WTC11 (cell line): ENCODE measurements at regions not wholly inside any gene's neighbourhood (a gene's known extent, or its start where the extent isn't known, plus 50 kb on each side); places are given as distances from the start of the nearest gene placed in this dataset.

ENCODE experiments used
- ATAC-seq: fragments of 200-7000 bp; cut with Tn5 transposase; 2 replicates; pipeline ENCODE4 v1.10.0; 2021; ENCODE audit warnings: mild to moderate bottlenecking, moderate library complexity
- CTCF ChIA-PET: fragments of 300-600 bp; sonication (Branson Sonifier 250); formaldehyde crosslinking; loops from one replicate; lab custom pipeline; 2021; ENCODE audit warnings: antibody characterized with exemption; lab: Charles Lee
- POLR2A ChIA-PET: fragments of 350-600 bp; sonication (Branson Sonifier 250); formaldehyde crosslinking; loops from one replicate; lab custom pipeline; 2021; ENCODE audit warnings: antibody characterized with exemption; lab: Charles Lee
- DNase-seq: peaks from one replicate; pipeline ENCODE4 v3.0.0; 2021; ENCODE audit warnings: low spot score
- H3K27ac Mint-ChIP-seq: 2 replicates; pipeline ENCODE4 v1.8.0; 2021; ENCODE audit warnings: mixed read lengths
- H3K27me3 Mint-ChIP-seq: 2 replicates; pipeline ENCODE4 v1.8.0; 2021; ENCODE audit warnings: low read depth, mild to moderate bottlenecking, moderate library complexity, mixed read lengths
- H3K36me3 Mint-ChIP-seq: 2 replicates; pipeline ENCODE4 v1.8.0; 2021; ENCODE audit warnings: mixed read lengths
- H3K4me1 Mint-ChIP-seq: 2 replicates; pipeline ENCODE4 v1.8.0; 2022; ENCODE audit warnings: mixed read lengths
- H3K4me3 Mint-ChIP-seq: 2 replicates; pipeline ENCODE4 v1.8.0; 2021; ENCODE audit warnings: mild to moderate bottlenecking, moderate library complexity, mixed read lengths
- H3K9me3 Mint-ChIP-seq: 2 replicates; pipeline ENCODE4 v1.8.0; 2021; ENCODE audit warnings: mixed read lengths
- AFF4 ChIP-seq: sonication (generic); formaldehyde crosslinking; IDR thresholded peaks from 2 replicates; pipeline ENCODE4 v1.8.1; 2023; ENCODE audit warnings: mild to moderate bottlenecking, missing genetic modification reagents, borderline replicate concordance
- ATF1 ChIP-seq: sonication (generic); formaldehyde crosslinking; IDR thresholded peaks from 2 replicates; pipeline ENCODE4 v1.8.1; 2023; ENCODE audit warnings: mild to moderate bottlenecking, moderate library complexity, missing genetic modification reagents
- CBFB ChIP-seq: sonication (generic); formaldehyde crosslinking; IDR thresholded peaks from 2 replicates; pipeline ENCODE4 v1.8.1; 2022; ENCODE audit warnings: mild to moderate bottlenecking, low read depth, missing genetic modification reagents
- E2F4 ChIP-seq: sonication (generic); formaldehyde crosslinking; IDR thresholded peaks from 2 replicates; pipeline ENCODE4 v1.8.1; 2022; ENCODE audit warnings: low read depth, mild to moderate bottlenecking, moderate library complexity, missing genetic modification reagents, borderline replicate concordance
- IRF1 ChIP-seq: sonication (generic); formaldehyde crosslinking; IDR thresholded peaks from 2 replicates; pipeline ENCODE4 v1.8.0; 2023; ENCODE audit warnings: missing genetic modification reagents
- IRF2 ChIP-seq: sonication (generic); formaldehyde crosslinking; IDR thresholded peaks from 2 replicates; pipeline ENCODE4 v1.8.0; 2022; ENCODE audit warnings: low read depth, missing genetic modification reagents, borderline replicate concordance
- JUN ChIP-seq: sonication (generic); formaldehyde crosslinking; IDR thresholded peaks from 2 replicates; pipeline ENCODE4 v1.8.0; 2023; ENCODE audit warnings: mild to moderate bottlenecking, missing genetic modification reagents
- MLX ChIP-seq: sonication (generic); formaldehyde crosslinking; IDR thresholded peaks from 2 replicates; pipeline ENCODE4 v1.8.1; 2023; ENCODE audit warnings: mild to moderate bottlenecking, missing genetic modification reagents, moderate library complexity
- MXD4 ChIP-seq: fragments of 250-450 bp; sonication (Bioruptor Pico); IDR thresholded peaks from 2 replicates; pipeline ENCODE4 v1.8.0; 2021; ENCODE audit warnings: mild to moderate bottlenecking, moderate library complexity, borderline replicate concordance
- NFATC4 ChIP-seq: fragments of 250-450 bp; sonication (Bioruptor Pico); IDR thresholded peaks from 2 replicates; pipeline ENCODE4 v1.9.0; 2021; ENCODE audit warnings: mild to moderate bottlenecking
- NFYB ChIP-seq: sonication (generic); formaldehyde crosslinking; conservative IDR thresholded peaks from 2 replicates; pipeline ENCODE4 v1.8.0; 2022; ENCODE audit warnings: low read depth, missing genetic modification reagents
- PREB ChIP-seq: sonication (generic); formaldehyde crosslinking; IDR thresholded peaks from 2 replicates; pipeline ENCODE4 v1.8.1; 2022; ENCODE audit warnings: mild to moderate bottlenecking, missing genetic modification reagents, moderate library complexity, borderline replicate concordance
- SP1 ChIP-seq: sonication (generic); formaldehyde crosslinking; conservative IDR thresholded peaks from 2 replicates; pipeline ENCODE4 v1.8.1; 2022; ENCODE audit warnings: missing genetic modification reagents
- TCF7 ChIP-seq: sonication (generic); formaldehyde crosslinking; IDR thresholded peaks from 2 replicates; pipeline ENCODE4 v1.8.0; 2022; ENCODE audit warnings: mild to moderate bottlenecking, low read depth, missing genetic modification reagents, moderate library complexity
- TP53 ChIP-seq: sonication (generic); formaldehyde crosslinking; IDR thresholded peaks from 2 replicates; pipeline ENCODE4 v1.8.1; 2023; ENCODE audit warnings: mild to moderate bottlenecking, missing genetic modification reagents
- ZBTB21 ChIP-seq: sonication (generic); formaldehyde crosslinking; IDR thresholded peaks from 2 replicates; pipeline ENCODE4 v1.8.1; 2023; ENCODE audit warnings: mild to moderate bottlenecking, missing genetic modification reagents, borderline replicate concordance
- ZMAT4 ChIP-seq: fragments of 250-450 bp; sonication (Bioruptor Pico); IDR thresholded peaks from 2 replicates; pipeline ENCODE4 v1.9.0; 2021; ENCODE audit warnings: mild to moderate bottlenecking
- ZNF138 ChIP-seq: sonication (generic); formaldehyde crosslinking; conservative IDR thresholded peaks from 2 replicates; pipeline ENCODE4 v1.8.1; 2022; ENCODE audit warnings: mild to moderate bottlenecking, moderate library complexity, missing genetic modification reagents
- ZNF281 ChIP-seq: sonication (generic); formaldehyde crosslinking; IDR thresholded peaks from 2 replicates; pipeline ENCODE4 v1.8.0; 2023; ENCODE audit warnings: mild to moderate bottlenecking, missing genetic modification reagents
- ZNF317 ChIP-seq: sonication (generic); formaldehyde crosslinking; IDR thresholded peaks from 2 replicates; pipeline ENCODE4 v1.8.1; 2023; ENCODE audit warnings: low read depth, mild to moderate bottlenecking, moderate library complexity, missing genetic modification reagents, borderline replicate concordance
- TF ChIP-seq, protein P1 (sequence below): sonication (generic); formaldehyde crosslinking; IDR thresholded peaks from 2 replicates; pipeline ENCODE4 v1.8.0; 2022; ENCODE audit warnings: mild to moderate bottlenecking, missing genetic modification reagents
- TF ChIP-seq, protein P2 (sequence below): sonication (generic); formaldehyde crosslinking; IDR thresholded peaks from 2 replicates; pipeline ENCODE4 v1.8.0; 2022; ENCODE audit warnings: mild to moderate bottlenecking, missing genetic modification reagents
- TF ChIP-seq, protein P3 (sequence below): sonication (generic); formaldehyde crosslinking; conservative IDR thresholded peaks from 2 replicates; pipeline ENCODE4 v1.8.1; 2022; ENCODE audit warnings: mild to moderate bottlenecking, missing genetic modification reagents

DNA sequence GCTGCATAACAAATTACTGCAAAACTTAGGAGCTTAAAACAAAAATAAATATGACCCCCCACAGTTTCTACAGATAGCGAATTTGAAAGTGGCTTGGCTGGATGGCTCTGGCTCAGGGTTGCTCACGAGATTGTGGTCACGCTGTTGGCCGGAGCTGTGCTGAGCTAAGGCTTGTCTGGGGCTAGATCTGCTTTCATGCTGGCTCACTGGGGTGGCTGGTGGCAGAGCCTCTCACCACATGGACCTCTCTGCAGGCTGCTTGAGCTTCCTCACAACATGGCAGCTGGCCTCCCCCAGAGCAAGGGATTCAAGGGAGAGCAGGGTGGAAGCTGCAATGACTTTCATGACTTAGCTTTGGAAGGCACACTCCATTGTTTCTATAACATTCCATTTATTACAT, 354.1 kb downstream of the SHQ1 start:
- Mint-ChIP-seq H3K36me3 (no peaks in the 10 kb centered on the region; the same call in 1 of the 2 replicates), H3K4me1 (peaks cover 27% of the 10 kb centered on the region), H3K4me3 (no peak overlapping the region), H3K27ac (no peak overlapping the region), H3K9me3 (peaks cover 19% of the 10 kb centered on the region), H3K27me3 (no peaks in the 10 kb centered on the region)
- ATAC-seq: no peak
- TF ChIP-seq IRF1 (CRISPR knock-in tag) (no peak), CBFB (CRISPR knock-in tag) (no peak), NFATC4 (CRISPR knock-in tag) (no peak), TP53 (CRISPR knock-in tag) (no peak), ZNF281 (CRISPR knock-in tag) (no peak), ZNF138 (no peak), JUN (CRISPR knock-in tag) (no peak), TCF7 (no peak), MXD4 (CRISPR knock-in tag) (no peak), ATF1 (no peak), IRF2 (CRISPR knock-in tag) (no peak), NFYB (CRISPR knock-in tag) (no peak), MLX (CRISPR knock-in tag) (no peak)
- TF ChIP-seq, protein P1, sequence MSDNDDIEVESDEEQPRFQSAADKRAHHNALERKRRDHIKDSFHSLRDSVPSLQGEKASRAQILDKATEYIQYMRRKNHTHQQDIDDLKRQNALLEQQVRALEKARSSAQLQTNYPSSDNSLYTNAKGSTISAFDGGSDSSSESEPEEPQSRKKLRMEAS (CRISPR knock-in tag): no peak
- TF ChIP-seq, all 79 proteins: peak for 0
- no peak for DNase-seq
- ChIA-PET CTCF (no interaction called here), POLR2A (interaction anchor here (0.6 to 0.7 kb wide), 2 partner anchors 32 to 528 kb away, joined by 3 to 4 read pairs; no protein-coding TSS in a partner anchor)

DNA sequence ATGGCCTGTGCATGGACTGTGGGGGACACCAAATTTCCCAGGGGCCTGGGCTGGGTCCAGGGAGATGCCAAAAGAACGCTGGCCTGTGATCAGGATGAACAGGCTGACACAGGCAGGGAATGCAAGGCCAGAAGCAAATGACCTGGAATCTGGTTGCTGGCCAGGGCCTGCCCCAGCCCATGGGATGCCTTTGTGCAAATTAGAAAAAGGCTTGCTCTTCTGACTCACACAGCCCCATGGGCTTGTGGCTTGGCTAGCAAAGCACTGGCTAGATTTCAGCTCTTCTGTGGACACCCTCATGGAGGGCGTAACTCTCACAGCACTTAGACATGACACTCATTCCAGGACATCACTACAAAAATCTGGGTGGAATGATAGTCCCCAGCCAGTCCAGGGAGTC, 356.0 kb downstream of the SHQ1 start:
- DNase-seq (no peak), ATAC-seq (no peak)
- ChIA-PET POLR2A (no interaction called here), CTCF (no interaction called here)
- Mint-ChIP-seq H3K27ac (no peak overlapping the region), H3K27me3 (0 out of 2 replicates have a peak, but pooled peaks cover 2% of the 10 kb centered on the region), H3K4me3 (no peak overlapping the region), H3K36me3 (no peaks in the 10 kb centered on the region; the same call in 1 of the 2 replicates), H3K4me1 (peaks cover 43% of the 10 kb centered on the region), H3K9me3 (peaks cover 9% of the 10 kb centered on the region)
- TF ChIP-seq E2F4 (CRISPR knock-in tag) (no peak), PREB (CRISPR knock-in tag) (no peak), AFF4 (no peak), ZNF317 (no peak), SP1 (CRISPR knock-in tag) (no peak), ZBTB21 (CRISPR knock-in tag) (no peak), ZMAT4 (CRISPR knock-in tag) (no peak)
- TF ChIP-seq, protein P2, sequence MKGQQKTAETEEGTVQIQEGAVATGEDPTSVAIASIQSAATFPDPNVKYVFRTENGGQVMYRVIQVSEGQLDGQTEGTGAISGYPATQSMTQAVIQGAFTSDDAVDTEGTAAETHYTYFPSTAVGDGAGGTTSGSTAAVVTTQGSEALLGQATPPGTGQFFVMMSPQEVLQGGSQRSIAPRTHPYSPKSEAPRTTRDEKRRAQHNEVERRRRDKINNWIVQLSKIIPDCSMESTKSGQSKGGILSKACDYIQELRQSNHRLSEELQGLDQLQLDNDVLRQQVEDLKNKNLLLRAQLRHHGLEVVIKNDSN (CRISPR knock-in tag): no peak
- TF ChIP-seq, protein P3, sequence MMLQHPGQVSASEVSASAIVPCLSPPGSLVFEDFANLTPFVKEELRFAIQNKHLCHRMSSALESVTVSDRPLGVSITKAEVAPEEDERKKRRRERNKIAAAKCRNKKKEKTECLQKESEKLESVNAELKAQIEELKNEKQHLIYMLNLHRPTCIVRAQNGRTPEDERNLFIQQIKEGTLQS (CRISPR knock-in tag): no peak
